PFSK-1 (cell line): ENCODE measurements at regions not wholly inside any gene's neighbourhood (a gene's known extent, or its start where the extent isn't known, plus 50 kb on each side); places are given as distances from the start of the nearest gene placed in this dataset.

Source experiments
- FOXP2 ChIP-seq: optimal IDR thresholded peaks from 2 replicates; pipeline ENCODE3; 2011; ENCODE audit warnings: borderline replicate concordance, control low read depth, inconsistent platforms; ENCODE audit not compliant: insufficient read depth; ENCODE audit errors: extremely low read length, extremely low read depth
- POLR2AphosphoS5 ChIP-seq: IDR thresholded peaks from 2 replicates; pipeline ENCODE4 v1.6.1; 2012; ENCODE audit warnings: low read depth, mild to moderate bottlenecking, control low read depth, low read length, moderate library complexity
- SIN3A ChIP-seq: IDR thresholded peaks from 2 replicates; pipeline ENCODE4 v1.6.1; 2012; ENCODE audit warnings: mild to moderate bottlenecking, low read length, moderate library complexity, borderline replicate concordance; ENCODE audit not compliant: insufficient read depth
- TAF1 ChIP-seq: IDR thresholded peaks from 2 replicates; pipeline ENCODE4 v1.6.1; 2012; ENCODE audit warnings: low read length, control low read depth, borderline replicate concordance; ENCODE audit not compliant: insufficient read depth
- TF ChIP-seq, protein P1 (sequence below), 2 experiments: IDR thresholded peaks; 2 replicates each; pipeline versions ENCODE4 v1.6.1 to v1.8.0; 2011 to 2012; ENCODE audit warnings: low read depth in 2 of 2, low read length in 2 of 2, control low read depth in 1 of 2, inconsistent platforms in 1 of 2, mild to moderate bottlenecking in 1 of 2, moderate library complexity in 1 of 2; ENCODE audit not compliant: insufficient read depth in 1 of 2

DNA sequence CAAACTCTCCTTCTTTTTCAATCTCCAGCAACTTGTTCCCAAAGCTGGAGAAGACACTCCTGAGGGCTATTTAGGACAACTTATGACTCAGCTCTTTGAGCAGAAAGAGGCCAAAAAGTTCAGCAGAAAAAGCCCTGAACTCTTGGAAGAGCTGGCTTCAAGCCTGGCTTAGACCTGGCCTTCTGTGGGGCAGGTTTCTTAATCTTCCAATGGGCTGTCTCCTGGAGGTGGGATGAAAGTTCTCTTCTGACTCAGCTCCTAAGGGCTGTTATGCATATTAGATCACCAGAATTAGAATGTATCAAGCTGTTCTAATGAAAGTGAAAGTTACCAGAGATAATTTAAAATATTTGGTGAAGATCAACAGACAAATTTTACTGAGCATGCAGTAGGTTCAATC, 129.4 kb downstream of the RAD51AP2 start:
- TF ChIP-seq TAF1: no peak
- TF ChIP-seq FOXP2: no peak

- TF ChIP-seq, protein P1, sequence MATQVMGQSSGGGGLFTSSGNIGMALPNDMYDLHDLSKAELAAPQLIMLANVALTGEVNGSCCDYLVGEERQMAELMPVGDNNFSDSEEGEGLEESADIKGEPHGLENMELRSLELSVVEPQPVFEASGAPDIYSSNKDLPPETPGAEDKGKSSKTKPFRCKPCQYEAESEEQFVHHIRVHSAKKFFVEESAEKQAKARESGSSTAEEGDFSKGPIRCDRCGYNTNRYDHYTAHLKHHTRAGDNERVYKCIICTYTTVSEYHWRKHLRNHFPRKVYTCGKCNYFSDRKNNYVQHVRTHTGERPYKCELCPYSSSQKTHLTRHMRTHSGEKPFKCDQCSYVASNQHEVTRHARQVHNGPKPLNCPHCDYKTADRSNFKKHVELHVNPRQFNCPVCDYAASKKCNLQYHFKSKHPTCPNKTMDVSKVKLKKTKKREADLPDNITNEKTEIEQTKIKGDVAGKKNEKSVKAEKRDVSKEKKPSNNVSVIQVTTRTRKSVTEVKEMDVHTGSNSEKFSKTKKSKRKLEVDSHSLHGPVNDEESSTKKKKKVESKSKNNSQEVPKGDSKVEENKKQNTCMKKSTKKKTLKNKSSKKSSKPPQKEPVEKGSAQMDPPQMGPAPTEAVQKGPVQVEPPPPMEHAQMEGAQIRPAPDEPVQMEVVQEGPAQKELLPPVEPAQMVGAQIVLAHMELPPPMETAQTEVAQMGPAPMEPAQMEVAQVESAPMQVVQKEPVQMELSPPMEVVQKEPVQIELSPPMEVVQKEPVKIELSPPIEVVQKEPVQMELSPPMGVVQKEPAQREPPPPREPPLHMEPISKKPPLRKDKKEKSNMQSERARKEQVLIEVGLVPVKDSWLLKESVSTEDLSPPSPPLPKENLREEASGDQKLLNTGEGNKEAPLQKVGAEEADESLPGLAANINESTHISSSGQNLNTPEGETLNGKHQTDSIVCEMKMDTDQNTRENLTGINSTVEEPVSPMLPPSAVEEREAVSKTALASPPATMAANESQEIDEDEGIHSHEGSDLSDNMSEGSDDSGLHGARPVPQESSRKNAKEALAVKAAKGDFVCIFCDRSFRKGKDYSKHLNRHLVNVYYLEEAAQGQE (IDR thresholded peaks at IDR 0.05; ENCODE audit: insufficient read depth in 1 of 2, low read depth in 2 of 2, low read length in 2 of 2): no peak
- TF ChIP-seq FOXP2 (no peak), POLR2AphosphoS5 (no peak), SIN3A (no peak), TAF1 (no peak)
Measured at GRCh38 chr2:17387591-17387990, 130.6 kb downstream of the RAD51AP2 start.

DNA sequence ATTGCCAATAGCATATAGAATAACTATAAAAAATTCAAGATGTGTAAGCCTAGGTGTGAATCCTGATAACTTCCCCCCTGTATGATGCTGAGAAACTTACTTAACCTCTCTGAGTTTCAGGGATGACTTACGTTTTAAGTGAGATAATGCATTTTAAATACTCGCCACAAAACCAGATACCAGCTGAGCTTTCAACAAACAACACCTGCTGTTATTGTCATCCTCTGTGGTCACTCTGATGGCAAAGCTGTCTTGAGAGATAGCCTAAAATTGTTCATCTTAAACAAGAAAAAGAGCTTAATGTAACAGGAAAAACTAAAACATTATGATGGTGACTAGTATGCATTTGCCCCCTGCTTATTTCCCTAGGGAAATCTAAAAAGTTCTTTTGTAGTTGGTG, 131.5 kb downstream of the RAD51AP2 start:
- TF ChIP-seq, protein P1 (IDR thresholded peaks at IDR 0.05; ENCODE audit: insufficient read depth in 1 of 2, low read depth in 2 of 2, low read length in 2 of 2): no peak
- TF ChIP-seq POLR2AphosphoS5: no peak
- TF ChIP-seq SIN3A: no peak
- TF ChIP-seq FOXP2: no peak
- TF ChIP-seq TAF1: no peak

- no peak for TF ChIP-seq FOXP2
- TF ChIP-seq SIN3A: no peak
- no peak for TF ChIP-seq POLR2AphosphoS5
- TF ChIP-seq TAF1: no peak
- TF ChIP-seq, protein P1 (IDR thresholded peaks at IDR 0.05; ENCODE audit: insufficient read depth in 1 of 2, low read depth in 2 of 2, low read length in 2 of 2): no peak
Measured at GRCh38 chr2:17380003-17380402, 138.2 kb downstream of the RAD51AP2 start.

DNA sequence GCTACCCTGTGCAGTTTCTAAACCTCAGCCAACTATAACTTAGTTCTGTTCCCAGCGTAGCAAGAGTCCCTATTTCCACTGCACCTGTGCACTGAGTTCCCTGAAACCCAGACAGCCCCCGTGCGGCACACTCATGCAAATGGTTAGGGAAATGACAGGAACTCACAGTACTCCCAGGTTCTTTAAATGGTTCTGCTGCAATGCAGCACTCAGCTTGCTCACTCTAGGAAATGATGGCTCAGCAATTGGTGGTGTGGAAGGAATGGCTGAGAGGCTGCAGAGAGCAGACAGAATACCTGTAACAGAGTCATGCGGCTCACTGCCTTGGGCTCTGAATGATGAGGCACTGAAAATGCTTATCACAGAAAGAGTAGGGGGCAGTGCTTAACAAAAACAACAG, 143.0 kb downstream of the RAD51AP2 start:
- TF ChIP-seq TAF1 (no peak), POLR2AphosphoS5 (no peak), FOXP2 (no peak), SIN3A (no peak)
- TF ChIP-seq, protein P1 (IDR thresholded peaks at IDR 0.05; ENCODE audit: insufficient read depth in 1 of 2, low read depth in 2 of 2, low read length in 2 of 2): no peak

DNA sequence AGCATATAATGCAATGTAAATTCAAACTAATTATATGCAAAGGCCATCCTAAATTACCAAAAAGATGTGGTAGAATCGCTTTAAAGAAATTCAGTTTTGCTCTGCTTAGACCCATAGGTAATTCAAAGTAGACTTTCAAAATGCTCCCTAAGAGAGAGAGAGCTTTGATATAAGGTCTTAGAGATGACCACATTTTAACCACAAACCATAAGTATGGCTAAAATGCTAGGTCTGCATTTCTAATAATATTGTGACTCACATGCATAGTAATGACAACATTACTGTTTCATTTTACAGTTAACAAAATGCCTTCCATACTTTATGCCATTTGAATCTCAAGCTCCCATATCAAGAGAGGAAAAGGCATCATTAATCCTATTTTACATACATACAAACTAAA, 144.5 kb downstream of the RAD51AP2 start:
- TF ChIP-seq, protein P1 (IDR thresholded peaks at IDR 0.05; ENCODE audit: insufficient read depth in 1 of 2, low read depth in 2 of 2, low read length in 2 of 2): no peak
- TF ChIP-seq TAF1: no peak
- TF ChIP-seq FOXP2: no peak
- no peak for TF ChIP-seq SIN3A
- TF ChIP-seq POLR2AphosphoS5: no peak
